HG03460 (cell line): ENCODE measurements at regions not wholly inside any gene's neighbourhood (a gene's known extent, or its start where the extent isn't known, plus 50 kb on each side); places are given as distances from the start of the nearest gene placed in this dataset.
"Not testable (repeated sequence)": the region's sequence is repeated elsewhere in the genome, so short reads cannot be mapped to it uniquely, and the experiment has no call there.

Experiments used
- ATAC-seq: cut with Tn5 transposase; IDR thresholded peaks from one replicate; pipeline ENCODE4 v1.9.1; 2021; ENCODE audit not compliant: unreplicated experiment

DNA sequence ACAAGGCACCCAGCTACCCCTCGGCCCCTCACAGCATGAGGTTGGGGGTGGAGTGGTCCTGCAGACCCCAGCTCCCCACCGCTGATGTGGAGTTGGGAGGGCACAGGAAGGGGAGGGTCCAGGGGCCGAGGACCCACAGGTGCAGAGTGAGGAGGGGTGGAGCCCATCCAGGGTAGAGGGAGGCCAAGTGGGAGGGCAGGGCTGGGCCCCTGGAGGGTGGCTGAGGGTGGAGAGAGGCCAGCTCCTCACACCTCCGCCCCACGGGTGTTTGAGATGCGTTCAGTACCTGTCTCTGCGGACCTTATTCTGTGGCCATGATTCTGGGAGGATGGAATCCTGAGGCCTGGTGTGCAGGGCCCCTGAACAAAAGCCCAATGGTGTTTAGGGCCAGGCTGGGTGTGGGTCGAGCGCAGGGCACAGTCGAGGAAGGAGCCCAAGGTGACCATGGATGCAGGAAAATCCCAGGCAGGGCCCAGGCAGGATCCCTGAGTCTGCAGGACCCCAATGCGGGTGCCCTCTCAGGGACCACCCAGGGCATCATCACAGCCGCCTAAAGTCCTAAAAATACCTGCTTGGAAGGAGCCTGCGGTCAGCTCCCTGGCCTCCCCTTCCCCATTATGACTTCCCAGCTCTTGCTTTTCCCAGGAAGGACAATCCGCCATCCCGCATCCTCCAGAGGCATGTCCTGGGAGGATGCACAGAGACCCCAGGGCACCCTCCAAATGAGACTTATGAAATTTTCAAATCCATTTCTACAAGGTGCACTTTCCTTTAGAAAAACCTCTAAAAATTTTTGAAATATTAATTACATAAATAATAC, 377.1 kb upstream of the SFSWAP start:
- no peak for ATAC-seq

- no peak for ATAC-seq
These were observed 376.1 kb upstream of the SFSWAP start for GRCh38 chr12:131334835-131335234.

GRCh38 chr12:131335456-131335855, 375.4 kb upstream of the SFSWAP start:
- no peak for ATAC-seq

DNA sequence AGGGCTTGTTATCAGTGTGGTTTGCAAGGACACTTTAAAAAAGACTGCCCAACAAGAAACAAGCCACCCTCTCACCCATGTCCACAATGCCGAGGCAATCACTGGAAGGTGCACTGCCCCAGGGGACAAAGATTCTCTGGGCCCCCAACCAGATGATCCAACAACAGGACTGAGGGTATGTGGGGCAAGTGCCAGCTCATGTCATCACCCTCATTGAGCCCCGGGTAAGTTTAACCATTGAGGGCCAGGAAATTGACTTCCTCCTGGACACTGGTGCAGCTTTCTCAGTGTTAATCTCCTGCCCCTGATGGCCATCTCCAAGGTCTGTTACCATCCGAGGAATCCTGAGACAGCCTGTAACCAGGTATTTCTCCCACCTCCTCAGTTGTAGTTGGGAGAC, 373.0 kb upstream of the SFSWAP start:
- not testable (repeated sequence) for ATAC-seq

- ATAC-seq: no peak
These were observed 370.2 kb upstream of the SFSWAP start for GRCh38 chr12:131340616-131341210.

DNA sequence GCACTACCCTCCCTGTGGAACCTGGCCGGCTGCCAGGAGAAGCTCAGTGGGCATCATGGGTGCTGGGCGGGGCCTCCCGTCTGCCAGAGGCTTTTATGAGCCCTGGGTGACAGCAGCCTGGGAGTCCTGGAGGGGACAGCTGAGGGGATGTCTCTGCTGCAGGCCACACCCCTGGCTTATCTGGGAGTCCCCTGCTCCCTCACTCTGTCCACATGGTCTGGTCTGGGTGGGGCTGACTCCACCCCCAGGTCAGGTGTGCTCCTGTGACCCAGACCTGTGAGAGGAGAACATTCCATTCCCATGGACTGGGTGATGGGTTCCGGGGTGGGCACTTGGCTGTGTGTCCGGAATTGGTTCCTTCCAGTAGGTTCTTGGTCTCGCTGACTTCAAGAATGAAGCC, 369.3 kb upstream of the SFSWAP start:
- ATAC-seq: not testable (repeated sequence)

GRCh38 chr12:131343436-131343835, 367.5 kb upstream of the SFSWAP start:
- not testable (repeated sequence) for ATAC-seq

DNA sequence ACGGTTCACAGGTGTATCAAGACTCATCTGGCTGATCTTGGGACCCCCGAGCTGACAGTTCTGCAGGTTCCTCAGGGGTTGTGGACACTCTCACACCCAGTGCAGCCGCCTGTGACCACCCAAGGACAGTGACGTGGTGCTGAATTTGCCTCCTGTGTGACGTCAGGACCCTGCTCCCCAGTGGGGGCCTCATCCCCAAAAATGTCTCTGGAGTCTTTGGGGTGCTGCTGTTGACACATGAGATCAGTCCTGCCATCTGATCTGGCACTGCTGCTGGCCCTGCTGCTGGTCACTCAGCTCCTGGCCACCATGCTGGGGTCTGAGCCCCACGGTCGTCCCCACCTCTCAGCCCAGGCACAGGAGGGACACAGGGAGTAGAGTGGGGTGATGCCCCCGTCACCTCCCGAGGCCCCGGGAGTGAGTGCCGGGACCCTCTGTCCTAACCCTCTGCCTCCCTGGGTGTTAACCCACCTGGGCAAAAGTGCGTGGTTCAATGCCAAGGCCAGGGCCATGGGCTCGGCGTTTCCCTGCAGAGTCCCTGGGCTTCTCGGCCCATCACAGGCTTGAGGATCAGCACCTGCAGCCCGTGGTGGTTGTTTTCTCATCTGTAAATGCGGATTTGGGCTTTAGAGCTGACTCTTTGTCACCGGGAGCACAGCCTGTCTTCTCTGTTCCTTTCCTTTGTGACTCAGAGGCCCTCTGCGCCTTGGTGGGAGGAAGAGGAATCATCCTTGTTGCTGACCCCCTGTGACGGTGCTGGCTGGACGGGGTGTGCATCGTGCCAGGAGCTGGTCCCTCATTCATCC, 366.0 kb upstream of the SFSWAP start:
- not testable (repeated sequence) for ATAC-seq

- ATAC-seq: no peak
These were observed 365.1 kb upstream of the SFSWAP start for GRCh38 chr12:131345521-131346436.

- ATAC-seq: no peak
These were observed 364.1 kb upstream of the SFSWAP start for GRCh38 chr12:131346555-131347344.

DNA sequence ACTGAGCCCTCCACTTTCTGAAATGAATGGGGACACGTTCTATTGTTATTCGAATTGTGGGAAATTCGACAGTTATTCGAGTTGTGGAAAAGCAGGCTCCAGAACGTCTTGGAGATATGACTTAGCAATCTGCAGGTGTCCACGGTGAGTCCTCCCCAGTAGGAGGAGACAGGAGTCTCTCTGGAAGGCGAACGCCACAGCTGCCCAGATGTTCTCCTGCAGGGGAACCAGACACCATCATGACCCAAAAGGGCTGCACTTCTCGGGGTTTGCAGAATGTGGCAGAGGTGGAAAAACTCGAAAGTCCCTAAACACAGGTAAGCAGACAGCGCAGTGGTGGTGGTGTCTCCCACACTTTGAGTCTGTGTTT, 363.6 kb upstream of the SFSWAP start:
- no peak for ATAC-seq

DNA sequence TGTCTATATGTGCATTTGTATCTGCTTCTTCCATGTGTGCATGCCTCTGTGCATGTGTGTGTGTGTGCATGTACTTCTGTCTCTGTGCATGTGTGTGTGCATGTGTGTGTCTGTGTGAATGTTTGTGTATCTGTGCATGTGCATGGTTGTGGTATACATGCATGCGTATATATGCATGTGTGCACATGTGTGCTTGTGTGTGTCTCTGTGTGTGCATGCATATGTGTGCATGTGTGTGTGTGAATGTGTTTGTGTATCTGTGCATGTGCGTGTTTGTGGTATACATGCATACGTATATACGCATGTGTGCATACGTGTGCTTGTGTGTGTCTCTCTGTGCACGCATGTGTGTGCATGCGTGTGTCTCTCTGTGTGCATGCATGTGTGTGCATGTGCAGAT, 363.2 kb upstream of the SFSWAP start:
- ATAC-seq: no peak

- ATAC-seq: no peak
These were observed 362.7 kb upstream of the SFSWAP start for GRCh38 chr12:131348231-131348630.

- no peak for ATAC-seq
These were observed 362.2 kb upstream of the SFSWAP start for GRCh38 chr12:131348646-131349045.

GRCh38 chr12:131349397-131350127, 361.3 kb upstream of the SFSWAP start:
- no peak for ATAC-seq

GRCh38 chr12:131350943-131351318, 360.0 kb upstream of the SFSWAP start:
- no peak for ATAC-seq

DNA sequence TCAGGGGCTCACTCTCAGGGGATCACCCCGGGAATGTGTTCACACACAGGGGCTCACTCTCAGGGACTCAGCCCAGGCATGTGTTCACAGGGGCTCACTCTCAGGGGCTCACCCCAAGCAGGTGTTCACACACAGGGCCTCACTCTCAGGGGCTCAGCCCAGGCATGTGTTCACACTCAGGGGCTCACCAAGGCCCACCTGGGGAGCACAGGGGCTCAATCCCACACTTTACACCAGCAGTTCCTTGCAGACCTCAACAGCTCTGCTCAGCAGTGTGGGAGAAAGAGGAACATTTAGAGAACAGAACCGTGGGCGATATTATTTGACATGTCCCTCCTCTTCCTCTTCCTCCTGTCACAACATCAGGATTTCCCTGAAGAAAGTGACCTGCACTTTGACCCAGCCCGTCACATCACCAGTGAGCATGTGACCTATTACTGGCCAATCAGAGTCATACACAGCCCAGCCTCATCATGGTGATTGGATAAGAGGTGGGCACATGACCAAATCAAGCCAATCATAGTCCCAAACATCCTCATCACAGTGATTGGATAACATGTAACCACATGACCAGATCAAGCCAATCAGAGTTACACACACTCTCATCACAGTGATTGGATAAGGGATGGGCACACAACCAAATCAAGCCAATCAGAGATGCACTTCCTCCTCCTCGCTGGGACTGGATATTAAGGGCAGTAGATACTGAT, 359.4 kb upstream of the SFSWAP start:
- no peak for ATAC-seq

- no peak for ATAC-seq
These were observed 358.5 kb upstream of the SFSWAP start for GRCh38 chr12:131352296-131352900.
